HG03095 (cell line): ENCODE measurements at regions not wholly inside any gene's neighbourhood (a gene's known extent, or its start where the extent isn't known, plus 50 kb on each side); places are given as distances from the start of the nearest gene placed in this dataset.
"Not testable (repeated sequence)": the region's sequence is repeated elsewhere in the genome, so short reads cannot be mapped to it uniquely, and the experiment has no call there.

Experiments
- ATAC-seq: cut with Tn5 transposase; IDR thresholded peaks from one replicate; pipeline ENCODE4 v1.9.1; 2021; ENCODE audit warnings: moderate library complexity; ENCODE audit not compliant: unreplicated experiment

DNA sequence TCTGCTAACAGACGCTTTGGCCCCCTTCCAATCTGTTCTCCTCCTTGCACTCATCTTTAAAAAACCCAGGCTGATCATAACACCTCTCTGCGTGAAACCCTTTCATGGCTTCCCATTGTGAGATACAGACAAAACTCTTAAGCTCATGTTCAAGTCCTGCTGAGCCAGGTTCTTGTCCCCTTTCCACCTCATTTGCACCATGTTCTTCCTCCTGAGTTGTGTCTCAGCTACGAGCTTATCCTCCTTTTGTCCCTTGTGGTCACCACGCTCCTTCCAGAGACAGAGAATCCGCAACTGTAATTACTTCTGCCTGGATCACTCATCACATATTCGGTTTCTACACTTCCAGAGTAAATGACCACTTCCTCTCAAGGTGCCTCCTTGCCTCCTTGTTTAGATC is 238.8 kb downstream of the ACTR3 start:
- no peak for ATAC-seq

DNA sequence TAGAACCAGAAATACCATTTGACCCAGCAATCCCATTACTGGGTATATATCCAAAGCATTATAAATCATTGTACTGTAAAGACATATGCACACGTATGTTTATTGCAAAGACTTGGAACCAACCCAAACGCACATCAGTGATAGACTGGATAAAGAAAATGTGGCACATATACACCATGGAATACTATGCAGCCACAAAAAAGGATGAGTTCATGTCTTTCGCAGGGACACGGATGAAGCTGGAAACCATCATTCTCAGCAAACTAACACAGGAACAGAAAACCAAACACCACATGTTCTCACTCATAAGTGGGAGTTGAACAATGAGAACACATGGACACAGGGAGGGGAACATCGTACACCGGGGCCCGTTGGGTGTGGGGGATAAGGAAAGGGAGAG is 242.2 kb downstream of the ACTR3 start:
- ATAC-seq, result not testable (repeated sequence)

DNA sequence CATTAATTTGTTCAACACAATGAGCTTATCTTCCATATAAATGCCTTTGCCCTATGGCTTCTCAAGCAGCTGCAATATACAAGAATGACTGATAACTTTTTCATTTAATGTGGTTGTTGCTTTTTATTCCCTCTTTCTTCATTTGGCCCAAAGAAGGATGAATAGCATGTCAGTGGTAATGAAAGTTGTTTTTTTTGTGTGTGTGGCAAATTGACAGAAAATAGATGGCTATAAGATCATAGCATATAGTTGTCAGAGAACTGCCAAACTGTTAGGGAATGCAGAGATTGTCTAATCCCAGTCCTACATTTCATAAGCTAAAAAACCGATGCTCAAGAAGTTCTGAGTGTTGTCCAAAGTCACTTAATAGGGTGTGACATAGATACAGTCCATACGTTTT is 244.3 kb downstream of the ACTR3 start:
- no peak for ATAC-seq

DNA sequence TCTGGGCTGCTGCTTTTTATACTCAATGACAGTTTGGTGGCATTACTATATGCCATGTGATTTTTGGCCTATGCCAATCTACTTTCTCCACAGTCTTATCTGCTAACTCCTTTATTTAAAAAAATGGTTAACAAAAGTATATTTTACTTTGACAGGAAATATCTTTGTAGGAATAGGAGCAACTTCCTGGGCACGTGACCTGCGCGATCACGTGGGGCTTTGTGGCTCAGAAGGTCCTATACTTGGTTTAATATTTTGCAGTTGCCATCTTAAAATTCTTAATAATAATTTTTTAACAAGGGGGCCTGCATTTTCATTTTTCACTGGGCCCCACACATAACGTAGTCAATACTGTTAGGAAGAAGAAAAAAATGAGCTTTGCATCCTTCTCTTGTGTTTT is 249.7 kb downstream of the ACTR3 start:
- no peak for ATAC-seq

DNA sequence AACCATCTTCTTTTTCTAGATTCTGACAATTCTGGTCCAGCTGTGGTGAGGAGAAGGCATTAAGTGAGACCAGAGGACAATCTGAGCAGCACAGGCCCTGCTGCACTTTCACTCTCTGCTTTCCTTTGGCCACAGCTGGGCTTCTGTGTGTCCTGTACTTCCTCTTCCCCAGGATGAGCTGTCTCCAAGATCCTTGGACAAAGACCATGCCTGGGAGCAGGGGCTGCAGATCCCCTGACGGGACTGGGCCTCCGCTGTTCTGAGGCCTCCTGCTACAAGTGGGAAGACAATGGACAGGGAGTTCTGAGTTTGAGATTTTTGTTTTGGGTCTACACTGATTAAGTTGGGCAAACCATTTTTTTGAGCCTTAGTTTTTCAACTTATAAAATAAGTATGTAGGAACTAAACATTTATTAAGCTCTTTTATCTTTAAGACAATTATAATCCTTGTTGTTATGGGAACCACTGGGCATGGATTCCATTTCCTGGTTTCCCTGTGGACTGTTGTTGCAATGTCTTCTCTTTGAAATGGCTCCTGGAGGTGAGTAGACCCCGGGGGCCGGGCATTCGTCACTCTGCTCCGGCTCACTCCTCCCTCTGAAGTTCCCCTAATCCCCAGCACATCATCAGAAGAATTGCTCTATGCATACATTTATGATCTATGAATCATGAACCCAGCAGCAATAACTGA is 266.6 kb downstream of the ACTR3 start:
- no peak for ATAC-seq

DNA sequence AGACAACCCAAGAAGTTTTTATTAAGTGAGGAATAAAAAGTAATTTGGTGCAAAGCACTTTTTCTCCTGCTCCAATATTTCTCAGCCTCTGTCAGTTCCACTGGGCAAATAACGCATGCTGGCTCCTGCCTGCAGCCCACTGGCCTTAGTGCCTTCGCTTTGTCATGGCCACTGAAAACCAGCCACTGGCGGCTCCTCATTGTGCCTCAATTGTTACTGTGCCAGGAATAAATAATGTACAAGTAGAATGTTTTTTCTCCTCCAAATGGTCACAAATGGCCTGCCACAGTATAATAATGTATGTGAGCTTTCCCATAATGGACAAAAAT is 267.1 kb downstream of the ACTR3 start:
- no peak for ATAC-seq

DNA sequence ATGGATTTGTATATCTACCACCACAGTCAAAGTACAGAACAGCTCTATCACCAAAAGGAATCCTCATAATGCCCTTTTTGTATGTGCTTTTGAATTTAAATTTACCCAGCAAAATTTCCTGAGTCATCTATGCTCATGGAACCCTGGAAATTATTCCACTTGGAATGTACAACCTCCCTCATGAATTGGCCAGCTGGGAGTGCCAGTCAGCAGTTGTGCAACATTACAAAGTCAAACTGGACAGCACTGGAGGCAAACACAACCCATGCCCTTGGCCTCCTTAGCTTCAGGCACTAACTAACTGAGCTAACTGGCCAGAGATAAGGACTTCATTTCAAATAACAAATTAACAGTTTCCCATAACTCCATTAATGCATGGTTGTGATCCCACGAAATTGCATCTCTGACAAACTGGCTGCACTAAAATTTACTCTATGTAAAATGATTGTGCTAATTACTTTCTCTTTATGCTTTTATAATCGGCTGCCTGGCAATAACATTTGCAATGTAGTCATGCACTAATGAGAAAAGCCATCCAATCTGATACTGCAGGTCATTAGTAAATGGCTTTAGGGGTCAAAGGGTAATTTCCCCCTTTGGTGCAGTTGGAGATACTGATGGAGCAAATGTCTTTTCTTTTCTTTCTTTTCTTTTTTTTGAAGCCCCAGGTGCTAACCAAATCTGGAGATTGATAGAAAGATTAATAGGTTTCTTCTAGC is 270.5 kb downstream of the ACTR3 start:
- no peak for ATAC-seq

DNA sequence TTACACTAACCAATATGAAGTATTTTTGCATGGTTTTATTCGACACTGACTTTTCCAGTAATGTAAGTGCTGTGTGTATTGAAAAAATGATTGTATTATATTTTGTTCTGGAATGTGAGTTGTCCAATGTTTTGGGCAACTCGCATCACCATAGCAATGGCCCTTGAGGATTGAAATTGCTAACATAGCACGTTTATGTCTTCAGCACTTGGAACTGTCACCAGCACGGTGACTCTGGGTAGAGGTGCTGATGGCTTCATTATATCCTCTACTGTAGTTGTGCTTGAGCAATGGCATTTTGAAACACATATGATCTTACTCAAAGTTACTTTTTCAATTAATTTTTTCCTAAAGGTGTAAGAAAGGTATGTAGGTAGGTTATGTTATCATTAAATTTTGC is 271.5 kb downstream of the ACTR3 start:
- no peak for ATAC-seq

DNA sequence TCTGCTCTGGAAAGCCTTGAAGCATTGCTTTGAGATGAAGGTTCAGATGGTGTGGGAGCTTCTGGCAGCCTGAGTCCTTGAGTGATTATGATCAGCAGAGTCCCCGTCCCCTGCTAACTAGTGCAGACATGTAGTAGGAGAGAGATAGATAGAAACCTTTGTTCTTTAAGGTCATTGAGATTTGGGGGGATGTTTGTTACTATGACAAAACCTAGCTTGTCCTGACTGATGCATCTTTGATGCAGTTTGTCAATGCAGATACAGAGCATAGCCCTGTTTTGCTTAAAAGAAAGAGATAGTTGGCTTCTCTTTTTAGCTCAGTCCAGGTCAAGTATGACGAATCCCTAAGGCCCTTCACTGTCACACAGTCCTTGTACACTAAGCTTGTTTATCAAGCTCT is 274.6 kb upstream of the DPP10 start:
- no peak for ATAC-seq

DNA sequence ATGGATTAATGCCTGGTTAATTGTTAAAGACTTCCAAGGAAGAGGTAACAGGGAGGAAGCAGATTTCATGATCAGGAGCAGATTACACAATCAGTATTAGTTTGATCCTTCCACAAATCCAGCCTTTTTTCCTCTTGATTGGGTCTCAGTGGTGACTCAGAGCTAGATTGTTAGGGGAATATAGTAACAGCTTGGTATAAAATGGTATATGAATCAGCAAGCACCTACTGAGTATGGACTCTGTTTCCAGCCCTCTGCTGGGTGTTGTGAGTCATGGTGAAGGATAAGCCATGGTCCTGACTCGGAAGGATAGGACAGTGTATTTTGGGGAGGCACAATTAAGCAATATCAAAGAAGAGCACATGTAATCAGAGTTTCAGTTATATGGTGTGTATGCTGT is 272.4 kb upstream of the DPP10 start:
- ATAC-seq, result no peak

DNA sequence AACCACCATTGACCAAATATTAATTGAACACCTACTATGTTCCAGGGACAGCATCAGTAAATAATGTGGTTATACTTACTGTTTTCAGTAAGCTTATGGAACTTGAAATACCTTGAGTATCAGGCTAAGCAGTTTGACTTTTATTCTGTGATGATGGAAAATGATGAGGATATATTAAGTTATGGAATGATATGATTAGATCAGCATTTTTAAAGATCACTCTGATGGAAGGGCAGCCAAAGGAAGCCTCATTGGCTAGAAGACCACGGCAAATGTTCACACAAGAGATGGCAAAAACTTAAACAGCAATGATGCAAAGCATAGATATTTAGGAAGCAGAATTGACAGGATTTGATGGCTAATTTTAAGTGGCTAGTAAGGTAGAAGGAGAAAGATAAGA is 266.9 kb upstream of the DPP10 start:
- ATAC-seq, result no peak

DNA sequence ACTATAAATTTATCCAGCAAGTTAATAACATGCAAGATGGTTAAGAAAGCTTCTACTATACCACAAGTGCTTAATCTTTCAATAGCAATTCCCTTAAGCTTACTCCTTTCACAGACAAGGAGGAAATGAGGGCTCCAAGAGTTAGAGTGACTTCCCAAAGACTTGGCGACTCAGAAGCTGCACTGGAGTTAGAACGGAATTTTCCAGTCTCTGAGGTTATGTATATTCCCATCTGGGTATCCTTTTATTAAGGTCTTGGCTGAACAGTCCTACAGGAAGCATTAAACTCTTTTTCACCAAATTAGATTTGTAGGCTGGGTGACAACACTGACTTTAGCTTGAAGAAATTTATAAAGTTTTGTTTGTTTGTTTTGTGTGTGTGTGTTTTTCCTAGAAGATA is 256.9 kb upstream of the DPP10 start:
- ATAC-seq, result no peak

DNA sequence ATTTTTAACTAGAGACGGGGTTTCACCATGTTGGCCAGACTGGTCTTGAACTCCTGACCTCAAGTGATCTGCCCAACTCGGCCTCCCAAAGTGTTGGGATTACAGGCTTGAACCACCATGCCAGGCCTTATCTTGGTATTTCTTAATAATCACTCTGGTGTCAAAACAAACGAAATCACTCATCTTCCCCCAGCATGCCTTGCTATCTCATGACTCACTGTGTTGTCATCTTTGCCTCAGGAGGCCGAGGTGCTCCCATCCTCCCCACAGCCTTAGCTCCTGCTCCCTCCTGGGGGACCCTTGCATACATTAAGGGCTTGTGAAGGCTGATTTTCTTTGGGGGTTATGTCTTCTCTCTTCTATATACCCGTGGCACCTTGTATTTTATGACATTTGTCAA is 250.1 kb upstream of the DPP10 start:
- no peak for ATAC-seq

DNA sequence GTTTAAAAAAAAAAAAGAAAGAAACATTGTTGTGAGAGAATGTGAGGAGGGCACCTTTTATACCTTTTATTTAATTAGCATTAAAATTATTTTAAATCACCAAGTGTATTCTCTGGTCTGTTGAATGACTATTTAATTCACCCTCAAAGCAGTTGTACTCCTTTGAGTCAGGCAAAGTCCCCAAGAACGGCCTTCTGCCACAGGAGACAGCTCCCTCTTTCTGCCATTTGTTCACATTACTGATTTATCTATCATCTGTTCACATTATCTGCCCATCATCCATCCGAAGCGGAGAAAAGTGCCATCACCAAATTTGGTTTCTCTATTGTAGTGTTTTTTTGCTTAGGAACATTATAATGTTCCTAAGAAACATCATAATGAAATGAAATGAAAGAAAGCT is 240.7 kb upstream of the DPP10 start:
- ATAC-seq, result no peak

DNA sequence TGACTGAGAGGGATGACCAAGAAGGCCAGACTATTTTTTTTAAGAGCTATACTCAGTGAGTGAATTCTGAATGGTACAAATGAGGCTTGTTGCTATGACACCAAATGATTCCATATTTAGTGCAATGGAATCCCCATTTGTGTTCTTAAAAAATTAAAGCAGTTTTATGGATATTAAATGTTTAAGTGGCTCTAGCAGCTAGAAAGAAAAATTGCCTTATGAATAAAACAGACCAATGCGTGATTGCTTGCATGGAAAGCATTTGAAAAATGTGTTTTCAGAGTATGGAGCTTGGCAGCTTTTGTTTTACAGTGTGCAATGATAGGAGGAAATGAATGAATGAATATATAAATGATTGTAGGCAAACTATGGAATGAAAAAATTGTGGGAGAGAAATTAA is 238.8 kb upstream of the DPP10 start:
- no peak for ATAC-seq

DNA sequence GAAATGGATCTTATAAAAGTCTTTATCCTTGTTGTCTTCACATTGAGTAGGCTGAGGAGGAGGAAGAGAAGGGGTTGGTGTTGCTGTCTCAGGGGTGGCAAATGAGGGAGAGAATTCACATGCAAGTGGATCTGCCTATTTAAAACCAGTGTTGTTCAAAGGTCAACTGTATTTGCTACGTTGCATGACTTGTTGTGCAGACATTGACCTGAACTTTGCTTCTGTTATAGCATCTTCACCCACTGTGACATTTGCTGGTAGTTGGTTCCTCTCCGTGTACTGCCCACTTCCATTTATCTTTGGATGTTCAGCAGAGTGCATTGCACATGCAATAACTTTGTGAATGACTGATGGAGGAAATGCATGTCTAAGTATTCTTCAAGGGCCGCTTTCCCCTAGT is 228.6 kb upstream of the DPP10 start:
- no peak for ATAC-seq

DNA sequence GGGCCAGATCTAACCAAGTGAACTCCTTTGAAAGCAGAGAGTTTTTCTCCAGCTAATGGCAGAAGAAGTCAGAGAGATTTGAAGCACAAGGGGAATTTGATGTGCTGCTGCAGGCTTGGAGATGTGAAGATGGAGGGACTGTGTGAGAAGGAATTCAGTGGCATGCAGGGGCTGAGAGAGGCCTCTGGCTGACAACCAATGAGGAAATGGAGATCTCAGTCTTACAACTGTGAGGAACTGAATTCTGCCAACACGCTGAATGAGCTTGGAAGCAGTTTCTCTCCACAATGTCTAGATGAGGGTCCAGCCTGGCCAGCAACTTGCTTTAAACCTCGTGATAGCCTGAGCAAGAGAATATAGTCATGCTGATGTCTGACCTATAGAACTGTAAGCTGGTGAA is 224.1 kb upstream of the DPP10 start:
- ATAC-seq, result no peak

DNA sequence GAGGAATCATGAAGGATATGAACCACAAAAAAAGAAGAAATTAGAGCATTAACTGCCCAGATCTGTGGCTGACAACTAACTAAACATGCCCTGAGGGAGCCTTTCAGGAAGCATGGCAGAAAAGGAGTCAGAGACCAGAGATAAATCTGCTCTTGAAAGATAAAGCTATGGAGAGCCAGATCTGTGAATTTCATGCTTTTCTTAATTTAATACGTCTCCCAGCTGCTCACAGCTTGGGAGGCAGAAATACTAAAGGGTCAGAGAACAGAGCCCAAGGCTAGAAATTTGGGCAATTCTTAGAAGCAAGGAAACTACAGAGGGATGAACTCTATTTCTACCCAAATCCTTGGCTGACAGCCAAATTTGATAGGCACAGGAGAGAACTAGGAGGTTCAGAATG is 223.0 kb upstream of the DPP10 start:
- ATAC-seq, result no peak

DNA sequence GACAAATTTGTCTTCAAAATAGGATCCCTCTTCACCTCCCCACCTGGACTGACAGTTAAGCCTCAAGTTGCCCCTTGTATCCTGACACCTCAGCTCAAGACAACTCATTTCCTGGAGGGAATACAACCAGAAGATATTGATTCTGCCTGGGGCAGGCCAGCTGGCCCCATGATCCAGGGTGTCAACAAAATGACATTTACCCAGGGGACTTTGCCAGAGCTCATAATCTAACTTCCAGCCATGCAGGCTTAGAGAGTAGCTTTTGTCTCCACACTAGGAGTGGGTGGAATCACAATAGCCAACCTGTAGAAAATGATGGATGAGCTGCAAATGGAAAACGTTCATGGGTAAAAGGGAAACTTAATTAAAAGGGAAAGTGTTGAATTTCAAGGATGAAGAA is 220.1 kb upstream of the DPP10 start:
- no peak for ATAC-seq

DNA sequence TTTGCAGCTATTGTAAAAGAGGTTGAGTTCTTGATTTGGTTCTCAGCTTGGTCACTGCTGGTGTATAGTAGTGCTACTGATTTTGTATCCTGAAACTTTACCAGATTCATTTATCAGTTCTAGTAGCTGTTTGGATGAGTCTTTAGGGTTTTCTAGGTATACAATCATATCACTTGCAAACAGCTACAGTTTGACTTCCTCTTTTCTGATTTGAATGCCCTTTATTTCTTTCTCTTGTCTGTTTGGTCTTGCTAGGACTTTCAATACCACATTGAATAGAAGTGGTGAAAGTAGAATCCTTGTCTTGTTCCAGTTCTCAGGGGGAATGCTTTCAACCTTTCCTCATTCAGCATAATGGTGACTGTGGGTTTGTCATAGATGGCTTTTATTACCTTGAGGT is 210.5 kb upstream of the DPP10 start:
- no peak for ATAC-seq

DNA sequence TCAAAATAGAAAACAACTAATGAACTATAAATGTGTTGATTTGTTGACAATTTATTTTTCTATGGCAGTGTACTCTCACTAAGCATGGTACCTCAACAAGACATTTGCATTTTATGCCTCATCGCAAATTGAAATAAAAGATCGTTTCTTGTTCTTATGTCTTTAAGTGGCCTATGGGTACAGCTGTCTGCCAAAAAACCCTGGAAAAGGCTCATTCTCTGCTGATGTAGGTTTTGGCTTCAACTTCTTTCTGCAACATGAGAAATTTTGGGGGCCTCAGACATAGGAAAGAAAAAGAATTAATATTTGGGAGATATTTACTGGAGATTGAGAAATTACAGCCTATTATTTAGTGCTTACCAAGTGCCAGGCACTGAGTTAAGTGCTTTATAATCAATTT is 205.1 kb upstream of the DPP10 start:
- no peak for ATAC-seq

DNA sequence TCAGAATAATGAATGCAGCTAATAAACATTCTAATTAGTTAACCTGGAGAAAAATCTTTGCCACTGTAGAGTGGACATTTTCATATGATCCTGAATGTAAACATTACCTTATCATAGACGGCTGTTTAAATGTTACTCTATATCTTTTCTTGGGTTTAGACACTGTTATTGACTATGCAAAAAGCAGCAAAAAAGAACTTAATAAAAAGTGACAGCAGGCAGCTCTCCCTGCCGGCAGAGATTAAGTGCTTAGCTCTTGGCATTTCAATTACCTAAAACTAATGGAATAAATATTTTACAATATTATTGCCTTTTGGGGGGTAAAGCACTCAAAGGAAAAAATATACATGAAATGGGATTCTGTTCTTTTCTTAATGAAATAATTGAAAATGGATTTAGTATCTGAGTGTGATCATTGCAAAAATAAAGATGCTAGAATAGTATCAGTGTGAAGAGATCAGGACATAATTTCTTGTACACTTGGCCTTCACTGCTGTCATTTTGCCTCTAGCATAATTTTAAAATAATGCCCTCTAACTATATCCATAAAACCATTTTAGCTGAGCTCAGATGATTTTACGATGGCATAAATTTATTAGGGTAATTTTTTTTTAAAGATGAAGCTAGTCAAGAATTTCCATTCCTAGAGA is 203.4 kb upstream of the DPP10 start:
- ATAC-seq, result no peak

DNA sequence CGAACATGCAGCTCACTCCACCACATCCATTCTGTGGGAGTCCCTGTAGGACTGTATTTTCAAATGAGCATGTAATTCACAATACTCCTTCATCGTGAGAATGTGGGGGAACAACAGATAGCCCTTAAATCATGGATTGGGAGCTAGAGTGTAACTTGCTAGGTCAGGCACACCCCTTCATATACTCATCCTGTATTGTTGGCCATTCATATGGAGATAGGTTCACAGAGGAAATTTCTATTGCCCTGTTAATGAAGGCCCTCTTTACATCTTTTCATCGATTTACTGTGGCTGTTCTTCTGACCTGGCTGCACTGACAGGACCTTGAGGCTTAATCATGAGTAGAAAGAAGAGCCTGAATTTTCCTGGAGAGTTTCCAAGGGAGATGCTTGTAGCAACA is 193.8 kb upstream of the DPP10 start:
- ATAC-seq, result no peak
